Loucy (cell line): ENCODE measurements at regions not wholly inside any gene's neighbourhood (a gene's known extent, or its start where the extent isn't known, plus 50 kb on each side); places are given as distances from the start of the nearest gene placed in this dataset.

ENCODE experiments used
- H2AFZ ChIP-seq: fragments of 200-600 bp; sonication (generic); 2 replicates; pipeline ENCODE4 v1.6.0; 2016; ENCODE audit warnings: antibody characterized with exemption, mild to moderate bottlenecking, low read length, moderate library complexity
- H3F3A ChIP-seq: fragments of 200-600 bp; 2 replicates; pipeline ENCODE4 v1.6.0; 2016; ENCODE audit warnings: antibody characterized with exemption, low read depth, mild to moderate bottlenecking
- H3K27me3 ChIP-seq: fragments of 200-600 bp; sonication (generic); 2 replicates; pipeline ENCODE4 v1.6.1; 2014; ENCODE audit warnings: low read length, mild to moderate bottlenecking; ENCODE audit not compliant: insufficient read depth, poor library complexity, severe bottlenecking
- H3K36me3 ChIP-seq: fragments of 200-600 bp; sonication (generic); 2 replicates; pipeline ENCODE4 v1.6.1; 2016; ENCODE audit warnings: low read length; ENCODE audit not compliant: insufficient read depth
- H3K4me1 ChIP-seq: fragments of 200-600 bp; sonication (generic); 2 replicates; pipeline ENCODE4 v1.5.1; 2014; ENCODE audit warnings: low read length, mild to moderate bottlenecking; ENCODE audit not compliant: insufficient read depth, poor library complexity, severe bottlenecking
- H3K4me2 ChIP-seq: fragments of 200-600 bp; sonication (generic); 2 replicates; pipeline ENCODE4 v1.6.0; 2014; ENCODE audit warnings: antibody characterized with exemption, low read length, low read depth, mild to moderate bottlenecking; ENCODE audit not compliant: poor library complexity, severe bottlenecking
- H3K4me3 ChIP-seq: fragments of 200-600 bp; sonication (generic); 2 replicates; pipeline ENCODE4 v1.5.1; 2014; ENCODE audit warnings: low read length, mild to moderate bottlenecking, mixed read lengths; ENCODE audit not compliant: poor library complexity, severe bottlenecking
- H3K79me2 ChIP-seq: fragments of 200-600 bp; sonication (generic); 2 replicates; pipeline ENCODE4 v1.6.1; 2014; ENCODE audit warnings: low read length; ENCODE audit not compliant: insufficient read depth
- H3K9ac ChIP-seq: fragments of 200-600 bp; sonication (generic); 2 replicates; pipeline ENCODE4 v1.6.0; 2014; ENCODE audit warnings: mild to moderate bottlenecking, low read depth, low read length, moderate library complexity; ENCODE audit not compliant: poor library complexity, severe bottlenecking
- H3K9me2 ChIP-seq: fragments of 200-600 bp; sonication (generic); replicated peaks from 2 replicates; pipeline ENCODE4 v1.6.1; 2016; ENCODE audit warnings: low read depth, low read length, mixed read lengths
- H3K9me3 ChIP-seq: fragments of 200-600 bp; sonication (generic); 2 replicates; pipeline ENCODE4 v1.6.1; 2014; ENCODE audit warnings: mild to moderate bottlenecking, antibody characterized with exemption, low read length, low read depth; ENCODE audit not compliant: insufficient read depth
- H4K20me1 ChIP-seq: fragments of 200-600 bp; sonication (generic); 2 replicates; pipeline ENCODE4 v1.6.0; 2014; ENCODE audit warnings: antibody characterized with exemption, low read length, mild to moderate bottlenecking; ENCODE audit not compliant: insufficient read depth, poor library complexity, severe bottlenecking
- EZH2phosphoT487 ChIP-seq: fragments of 200-600 bp; IDR thresholded peaks from 2 replicates; pipeline ENCODE4 v1.6.1; 2018; ENCODE audit warnings: antibody characterized with exemption, mild to moderate bottlenecking, moderate library complexity, borderline replicate concordance
- TF ChIP-seq, protein P1 (sequence below): fragments of 200-600 bp; sonication (generic); conservative IDR thresholded peaks from 2 replicates; pipeline ENCODE4 v1.5.1; 2014; ENCODE audit warnings: mild to moderate bottlenecking, antibody characterized with exemption, low read length

DNA sequence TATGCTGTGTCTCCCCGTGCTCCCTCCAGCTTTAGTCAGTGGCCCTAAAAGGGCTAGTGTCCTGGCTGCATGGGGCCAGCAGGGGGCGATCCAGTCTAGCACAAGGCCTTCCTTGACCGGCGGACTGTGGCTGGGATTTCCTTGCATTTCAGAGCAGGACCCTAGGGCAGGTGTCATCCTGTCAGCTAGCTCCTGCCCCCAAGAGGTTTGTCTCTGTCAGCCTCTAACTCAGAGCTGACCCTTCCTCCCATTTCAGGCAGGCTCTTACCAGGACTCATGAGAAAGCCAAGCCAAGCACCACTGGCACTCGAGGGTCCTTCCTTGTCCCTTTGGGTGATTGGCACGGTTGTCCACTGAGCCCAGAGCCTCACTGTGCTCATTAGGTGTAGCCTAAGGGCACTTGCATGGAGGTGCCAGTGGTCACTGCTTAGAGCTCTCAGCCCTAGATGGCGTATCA lies 140.3 kb downstream of the RPIA start:
- Histone ChIP-seq H4K20me1 (no peaks in the 10 kb centered on the region), H3K9ac (no peak overlapping the region), H3K27me3 (no peaks in the 10 kb centered on the region), H3K36me3 (no peaks in the 10 kb centered on the region), H3K4me3 (no peak overlapping the region), H3F3A (no peaks in the 10 kb centered on the region), H3K9me3 (no peaks in the 10 kb centered on the region), H3K9me2 (no peaks in the 10 kb centered on the region), H2AFZ (peak overlapping the region; percentile 18; the same call in 1 of the 2 replicates), H3K79me2 (no peaks in the 10 kb centered on the region), H3K4me2 (no peak overlapping the region), H3K4me1 (no peaks in the 10 kb centered on the region)
- no peak for TF ChIP-seq EZH2phosphoT487
- TF ChIP-seq, protein P1, sequence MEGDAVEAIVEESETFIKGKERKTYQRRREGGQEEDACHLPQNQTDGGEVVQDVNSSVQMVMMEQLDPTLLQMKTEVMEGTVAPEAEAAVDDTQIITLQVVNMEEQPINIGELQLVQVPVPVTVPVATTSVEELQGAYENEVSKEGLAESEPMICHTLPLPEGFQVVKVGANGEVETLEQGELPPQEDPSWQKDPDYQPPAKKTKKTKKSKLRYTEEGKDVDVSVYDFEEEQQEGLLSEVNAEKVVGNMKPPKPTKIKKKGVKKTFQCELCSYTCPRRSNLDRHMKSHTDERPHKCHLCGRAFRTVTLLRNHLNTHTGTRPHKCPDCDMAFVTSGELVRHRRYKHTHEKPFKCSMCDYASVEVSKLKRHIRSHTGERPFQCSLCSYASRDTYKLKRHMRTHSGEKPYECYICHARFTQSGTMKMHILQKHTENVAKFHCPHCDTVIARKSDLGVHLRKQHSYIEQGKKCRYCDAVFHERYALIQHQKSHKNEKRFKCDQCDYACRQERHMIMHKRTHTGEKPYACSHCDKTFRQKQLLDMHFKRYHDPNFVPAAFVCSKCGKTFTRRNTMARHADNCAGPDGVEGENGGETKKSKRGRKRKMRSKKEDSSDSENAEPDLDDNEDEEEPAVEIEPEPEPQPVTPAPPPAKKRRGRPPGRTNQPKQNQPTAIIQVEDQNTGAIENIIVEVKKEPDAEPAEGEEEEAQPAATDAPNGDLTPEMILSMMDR = peak; percentile 86

DNA sequence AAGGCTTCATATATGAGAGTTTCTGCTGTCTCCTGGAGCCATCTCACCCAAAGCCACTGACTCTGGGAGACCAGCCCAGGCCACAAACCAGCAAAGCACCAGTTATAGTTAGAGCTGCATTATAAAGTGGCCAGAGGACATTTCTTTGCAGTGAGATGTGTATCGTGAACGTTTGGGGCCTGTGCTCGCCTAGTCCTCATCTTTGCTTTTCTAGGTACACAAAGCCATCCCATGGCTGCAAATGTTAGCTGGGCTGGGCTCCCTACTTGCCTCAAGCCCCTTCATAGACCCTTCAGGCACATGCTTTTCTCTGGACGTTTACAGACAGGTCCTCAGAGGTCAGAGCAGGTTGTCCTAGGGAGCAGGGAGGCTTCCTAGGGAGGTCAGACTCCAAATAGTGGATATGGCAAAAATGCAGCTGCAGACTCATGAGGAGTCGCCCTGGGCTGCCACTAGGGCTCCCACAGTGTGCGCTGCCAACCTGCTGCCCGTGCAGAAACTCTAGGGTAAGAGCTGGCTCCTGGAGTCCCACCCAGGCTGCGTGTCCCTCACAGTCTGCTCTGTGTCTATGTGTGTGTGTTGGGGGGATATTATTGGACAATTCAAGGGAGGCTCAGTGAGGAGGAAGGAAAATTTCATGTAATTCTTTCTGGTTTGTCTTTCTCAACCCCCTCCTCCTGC lies 141.0 kb downstream of the RPIA start:
- H3K9me3 ChIP-seq = no peaks in the 10 kb centered on the region
- H3K4me3 ChIP-seq = no peak overlapping the region
- H3F3A ChIP-seq = no peaks in the 10 kb centered on the region
- no peaks in the 10 kb centered on the region for H3K79me2 ChIP-seq
- H4K20me1 ChIP-seq = no peaks in the 10 kb centered on the region
- peak overlapping the region; percentile 18; the same call in 1 of the 2 replicates for H2AFZ ChIP-seq
- no peaks in the 10 kb centered on the region for H3K9me2 ChIP-seq
- H3K27me3 ChIP-seq = no peaks in the 10 kb centered on the region
- no peak for TF ChIP-seq EZH2phosphoT487
- TF ChIP-seq, protein P1 = peak; percentile 29
- H3K9ac ChIP-seq = no peak overlapping the region
- no peaks in the 10 kb centered on the region for H3K36me3 ChIP-seq
- H3K4me2 ChIP-seq = no peak overlapping the region
- H3K4me1 ChIP-seq = no peaks in the 10 kb centered on the region

DNA sequence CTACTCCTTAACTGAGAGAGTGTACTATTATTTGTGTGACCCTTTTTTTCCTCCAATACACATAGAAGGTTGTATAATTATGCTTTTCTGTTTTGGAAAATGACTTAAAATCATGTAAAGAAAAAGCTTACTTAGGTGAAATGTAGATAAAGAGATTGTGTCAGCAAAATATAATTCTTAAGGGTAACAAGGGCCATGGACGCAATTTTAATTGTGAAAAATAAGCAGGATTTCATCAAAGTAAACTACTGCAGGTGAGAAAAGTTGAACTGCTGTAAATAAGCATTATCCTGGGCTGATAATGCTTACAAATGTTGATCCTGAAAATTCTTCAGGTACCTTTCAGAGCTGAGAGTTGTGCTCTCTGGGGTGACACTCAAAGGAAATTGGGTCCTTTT lies 141.5 kb downstream of the RPIA start:
- no peaks in the 10 kb centered on the region for H3K79me2 ChIP-seq
- no peaks in the 10 kb centered on the region for H3F3A ChIP-seq
- H3K9me2 ChIP-seq = no peaks in the 10 kb centered on the region
- H3K4me1 ChIP-seq = peaks cover under 1% of the 10 kb centered on the region
- H3K4me3 ChIP-seq = no peak overlapping the region
- H2AFZ ChIP-seq = no peak overlapping the region; the same call in 1 of the 2 replicates
- no peaks in the 10 kb centered on the region for H3K9me3 ChIP-seq
- no peaks in the 10 kb centered on the region for H3K36me3 ChIP-seq
- no peak overlapping the region for H3K4me2 ChIP-seq
- no peaks in the 10 kb centered on the region for H3K27me3 ChIP-seq
- TF ChIP-seq EZH2phosphoT487 = no peak
- TF ChIP-seq, protein P1 = no peak
- no peak overlapping the region for H3K9ac ChIP-seq
- H4K20me1 ChIP-seq = no peaks in the 10 kb centered on the region
